AG04450 (cell line): ENCODE measurements at regions not wholly inside any gene's neighbourhood (a gene's known extent, or its start where the extent isn't known, plus 50 kb on each side); places are given as distances from the start of the nearest gene placed in this dataset.
"Not testable (repeated sequence)": the region's sequence is repeated elsewhere in the genome, so short reads cannot be mapped to it uniquely, and the experiment has no call there.

ENCODE experiments used
- CTCF ChIA-PET: fragments of 300-600, 350-600 bp; formaldehyde crosslinking; extraction: SDS; loops from one replicate; lab custom pipeline; 2022; ENCODE audit warnings: antibody characterized with exemption, inconsistent platforms; lab: Charles Lee
- POLR2A ChIA-PET: fragments of 350-600 bp; formaldehyde crosslinking; extraction: SDS; loops from one replicate; lab custom pipeline; 2021; ENCODE audit warnings: antibody characterized with exemption, inconsistent platforms; lab: Yijun Ruan, JAX
- DNase-seq: peaks from one replicate; pipeline ENCODE4 v3.0.0-alpha.2; 2011; ENCODE audit warnings: low read depth, low spot score
- H3K27ac ChIP-seq: one replicate; pipeline ENCODE4 v1.5.1; 2012; ENCODE audit warnings: low read depth, low read length, control low read depth
- H3K27me3 ChIP-seq: one replicate; pipeline ENCODE4 v1.6.0; 2012; ENCODE audit warnings: low read length; ENCODE audit not compliant: control insufficient read depth, insufficient read depth
- H3K4me3 ChIP-seq: 2 replicates; pipeline ENCODE4 v1.5.1; 2011; ENCODE audit warnings: mild to moderate bottlenecking, low read depth, low read length, control low read depth
- H3K9me3 ChIP-seq: 2 replicates; pipeline ENCODE4 v1.5.1; 2012; ENCODE audit warnings: low read length; ENCODE audit not compliant: control insufficient read depth, insufficient read depth
- TF ChIP-seq, protein P1 (sequence below): IDR thresholded peaks from 2 replicates; pipeline ENCODE4 v1.5.1; 2011; ENCODE audit warnings: low read depth, low read length, control low read depth, inconsistent platforms

DNA sequence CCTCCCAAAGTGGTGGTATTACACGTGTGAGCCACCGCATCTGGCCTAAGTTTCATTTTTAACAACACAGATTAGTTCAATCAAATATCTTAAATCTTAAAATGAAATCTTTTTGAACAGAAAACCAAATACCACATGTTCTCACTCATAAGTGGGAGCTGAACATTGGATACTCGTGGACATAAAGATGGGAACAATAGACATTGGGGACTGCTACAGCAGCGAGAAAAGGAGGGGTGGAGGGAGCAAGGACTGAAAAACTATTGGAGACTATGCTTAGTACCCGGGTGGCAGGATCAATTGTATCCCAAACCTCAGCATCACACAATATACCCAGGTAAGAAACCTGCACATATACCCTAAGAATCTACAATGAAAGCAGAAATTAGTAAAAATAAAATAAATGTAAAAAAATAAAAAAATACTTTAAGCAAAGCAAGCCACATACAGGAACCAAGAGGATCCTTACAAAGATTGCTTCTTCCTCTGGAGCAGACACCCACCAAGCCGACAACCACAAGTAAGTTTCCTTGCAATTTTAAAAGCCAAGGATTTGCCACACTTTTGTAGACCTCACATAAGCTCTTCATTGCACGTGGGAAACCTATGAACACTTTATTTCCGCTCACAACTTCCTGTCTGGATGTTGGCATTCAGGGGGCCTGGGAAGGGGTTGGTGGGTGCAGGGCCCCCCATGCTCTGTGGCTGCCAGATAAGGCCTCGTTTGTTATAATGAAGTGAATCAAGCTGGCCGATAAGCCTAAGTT lies 147.9 kb downstream of the MYCN start:
- ChIA-PET POLR2A (no interaction called here), CTCF (no interaction called here)
- Histone ChIP-seq H3K4me3 (no peak overlapping the region), H3K27ac (no peak overlapping the region), H3K27me3 (no peaks in the 10 kb centered on the region), H3K9me3 (peaks cover 39% of the 10 kb centered on the region)
- DNase-seq, result no peak
- TF ChIP-seq, protein P1, sequence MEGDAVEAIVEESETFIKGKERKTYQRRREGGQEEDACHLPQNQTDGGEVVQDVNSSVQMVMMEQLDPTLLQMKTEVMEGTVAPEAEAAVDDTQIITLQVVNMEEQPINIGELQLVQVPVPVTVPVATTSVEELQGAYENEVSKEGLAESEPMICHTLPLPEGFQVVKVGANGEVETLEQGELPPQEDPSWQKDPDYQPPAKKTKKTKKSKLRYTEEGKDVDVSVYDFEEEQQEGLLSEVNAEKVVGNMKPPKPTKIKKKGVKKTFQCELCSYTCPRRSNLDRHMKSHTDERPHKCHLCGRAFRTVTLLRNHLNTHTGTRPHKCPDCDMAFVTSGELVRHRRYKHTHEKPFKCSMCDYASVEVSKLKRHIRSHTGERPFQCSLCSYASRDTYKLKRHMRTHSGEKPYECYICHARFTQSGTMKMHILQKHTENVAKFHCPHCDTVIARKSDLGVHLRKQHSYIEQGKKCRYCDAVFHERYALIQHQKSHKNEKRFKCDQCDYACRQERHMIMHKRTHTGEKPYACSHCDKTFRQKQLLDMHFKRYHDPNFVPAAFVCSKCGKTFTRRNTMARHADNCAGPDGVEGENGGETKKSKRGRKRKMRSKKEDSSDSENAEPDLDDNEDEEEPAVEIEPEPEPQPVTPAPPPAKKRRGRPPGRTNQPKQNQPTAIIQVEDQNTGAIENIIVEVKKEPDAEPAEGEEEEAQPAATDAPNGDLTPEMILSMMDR, result no peak

DNA sequence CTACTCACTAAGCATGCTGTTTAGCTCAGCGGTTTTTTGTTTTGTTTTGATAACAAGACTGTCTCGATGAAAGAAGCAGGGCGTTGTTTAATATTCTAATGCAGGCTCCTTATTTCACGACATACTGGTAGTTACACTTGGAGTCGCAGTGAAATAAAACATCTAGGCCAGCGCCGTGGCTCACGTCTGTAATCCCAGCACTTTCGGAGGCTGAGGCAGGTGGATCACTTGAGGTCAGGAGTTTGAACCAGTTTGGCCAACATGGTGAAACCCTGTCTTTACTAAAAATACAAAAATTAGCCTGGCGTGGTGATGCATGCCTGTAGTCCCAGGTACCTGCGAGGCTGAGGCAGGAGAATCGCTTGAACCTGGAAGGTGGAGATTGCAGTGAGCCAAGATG lies 145.8 kb downstream of the MYCN start:
- CTCF ChIA-PET, H3K27me3 ChIP-seq, POLR2A ChIA-PET, DNase-seq, H3K4me3 ChIP-seq, H3K27ac ChIP-seq: not testable (repeated sequence)
- H3K9me3 ChIP-seq, result peaks cover 46% of the 10 kb centered on the region

DNA sequence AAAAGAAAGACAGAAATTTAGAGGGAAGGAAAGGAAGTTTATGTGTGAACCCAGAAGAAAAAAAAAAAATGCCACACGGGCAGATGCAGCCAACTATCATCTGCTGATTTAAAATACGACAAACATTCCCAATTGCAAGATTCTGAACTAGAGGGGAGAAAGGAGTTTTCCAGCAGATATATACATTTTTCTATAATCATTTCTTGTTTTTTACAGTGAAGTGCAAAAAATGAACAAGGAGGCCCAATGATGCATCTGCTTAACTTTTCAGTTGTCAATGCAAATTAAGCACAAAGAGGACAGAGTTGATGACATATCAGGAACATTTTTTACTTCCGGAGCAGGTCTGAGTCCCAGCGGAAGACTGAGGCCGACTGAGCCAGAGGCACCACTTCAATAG lies 144.7 kb downstream of the MYCN start:
- POLR2A ChIA-PET, result no interaction called here

DNA sequence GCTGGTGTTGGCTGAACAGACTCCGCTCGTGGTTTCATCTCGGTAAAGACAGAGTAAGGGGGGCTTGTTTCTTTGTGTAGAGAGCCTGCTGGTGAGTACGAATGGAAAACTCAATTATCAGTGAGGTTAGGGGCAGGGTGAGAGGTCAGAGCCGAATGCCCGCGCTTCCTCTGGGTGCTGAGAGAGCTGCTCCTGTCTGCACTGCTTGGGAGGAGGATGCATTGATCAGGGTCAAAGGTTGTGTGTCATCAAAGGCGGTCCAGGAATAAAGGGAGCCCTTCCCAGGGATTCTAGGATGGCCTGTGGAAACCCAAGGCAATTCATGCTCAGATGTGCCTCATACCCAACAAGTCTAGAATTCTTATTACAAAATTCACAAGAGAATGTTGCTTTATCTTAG lies 143.9 kb downstream of the MYCN start:
- H3K27me3 ChIP-seq, result no peaks in the 10 kb centered on the region
- H3K9me3 ChIP-seq, result peaks cover 45% of the 10 kb centered on the region
- TF ChIP-seq, protein P1, result no peak
- CTCF ChIA-PET, result no interaction called here
- POLR2A ChIA-PET, result no interaction called here
- DNase-seq, result no peak
- H3K27ac ChIP-seq, result no peak overlapping the region
- H3K4me3 ChIP-seq, result no peak overlapping the region

More for the DNA sequence above, 144.7 kb downstream of the MYCN start:
- Histone ChIP-seq H3K4me3 (no peak overlapping the region), H3K27me3 (no peaks in the 10 kb centered on the region), H3K9me3 (peaks cover 44% of the 10 kb centered on the region), H3K27ac (no peak overlapping the region)
- CTCF ChIA-PET, result no interaction called here
- TF ChIP-seq, protein P1, result no peak
- DNase-seq, result no peak

DNA sequence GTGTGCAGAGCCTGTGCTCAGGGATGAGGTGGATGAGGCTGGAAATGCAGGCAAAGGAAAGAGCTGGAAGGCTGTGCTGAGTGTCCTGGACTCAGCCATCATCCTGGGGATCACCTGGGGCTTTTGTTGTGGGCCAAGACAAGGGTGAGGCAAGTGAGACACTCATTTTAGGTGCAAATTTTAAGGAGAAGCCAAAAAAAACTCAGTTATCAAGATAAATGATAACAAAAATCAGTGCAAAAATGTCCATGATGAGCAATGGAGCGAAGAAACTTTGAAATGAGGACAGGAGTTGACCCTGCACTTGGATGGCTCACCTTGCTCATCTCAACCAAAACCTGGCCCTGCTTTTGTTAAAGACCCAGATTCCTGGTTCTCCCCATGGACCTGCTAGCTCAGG lies 141.9 kb downstream of the MYCN start:
- CTCF ChIA-PET, result no interaction called here
- no peak overlapping the region for H3K4me3 ChIP-seq
- DNase-seq, result no peak
- peaks cover 58% of the 10 kb centered on the region for H3K9me3 ChIP-seq
- POLR2A ChIA-PET, result no interaction called here
- no peak overlapping the region for H3K27ac ChIP-seq
- H3K27me3 ChIP-seq, result no peaks in the 10 kb centered on the region
- TF ChIP-seq, protein P1, result no peak
